ENCODE measurements at regions not wholly inside any gene's neighbourhood (a gene's known extent, or its start where the extent isn't known, plus 50 kb on each side); places are given as distances from the start of the nearest gene placed in this dataset.

GRCh38 chr10:105756386-105756785, 1115.3 kb downstream of the SORCS3 start:
- H3K9me3 ChIP-seq (ENCODE audit: low read depth): no peaks in the 10 kb centered on the region
- no peaks in the 10 kb centered on the region for H3K27me3 ChIP-seq
- TF ChIP-seq CTCF (IDR thresholded peaks at IDR 0.05; ENCODE audit: poor library complexity) (no peak), EZH2phosphoT487 (IDR thresholded peaks at IDR 0.05; ENCODE audit: low read depth, severe bottlenecking, unreplicated experiment) (no peak), EZH2 (IDR thresholded peaks at IDR 0.05; ENCODE audit: borderline replicate concordance) (no peak)
- no peaks in the 10 kb centered on the region for H3K36me3 ChIP-seq (replicated peaks; ENCODE audit: insufficient read depth, low read depth)
- H3K79me2 ChIP-seq: no peaks in the 10 kb centered on the region
- H3K9me2 ChIP-seq (replicated peaks; ENCODE audit: insufficient read depth): no peaks in the 10 kb centered on the region
- no peaks in the 10 kb centered on the region for H4K20me1 ChIP-seq (ENCODE audit: insufficient read depth, poor library complexity, severe bottlenecking)
- WGBS (ENCODE audit: low lambda C conversion rate, missing lambda C conversion rate): 8% methylated on average over 3 of the region's 3 CpGs
- no peak overlapping the region for H2AFZ ChIP-seq
- DNase-seq (ENCODE audit: low spot score): no peak
- no peak overlapping the region for H3K27ac ChIP-seq
- H3K4me1 ChIP-seq (ENCODE audit: insufficient read depth): no peaks in the 10 kb centered on the region
- H3K4me2 ChIP-seq: no peak overlapping the region
- no peak overlapping the region for H3K4me3 ChIP-seq

- Histone ChIP-seq H3K9me3 (ENCODE audit: low read depth) (no peaks in the 10 kb centered on the region), H3K4me1 (ENCODE audit: insufficient read depth) (no peaks in the 10 kb centered on the region), H3K79me2 (no peaks in the 10 kb centered on the region), H2AFZ (no peak overlapping the region), H3K27ac (no peak overlapping the region), H3K9me2 (replicated peaks; ENCODE audit: insufficient read depth) (no peaks in the 10 kb centered on the region), H3K4me3 (no peak overlapping the region), H3K4me2 (no peak overlapping the region), H4K20me1 (ENCODE audit: insufficient read depth, poor library complexity, severe bottlenecking) (no peaks in the 10 kb centered on the region), H3K27me3 (no peaks in the 10 kb centered on the region), H3K36me3 (replicated peaks; ENCODE audit: insufficient read depth, low read depth) (no peaks in the 10 kb centered on the region)
- TF ChIP-seq EZH2phosphoT487 (IDR thresholded peaks at IDR 0.05; ENCODE audit: low read depth, severe bottlenecking, unreplicated experiment) (no peak), CTCF (IDR thresholded peaks at IDR 0.05; ENCODE audit: poor library complexity) (no peak), EZH2 (IDR thresholded peaks at IDR 0.05; ENCODE audit: borderline replicate concordance) (no peak)
- DNase-seq (ENCODE audit: low spot score): no peak
- 48% methylated on average over 1 of the region's 1 CpG for WGBS (ENCODE audit: low lambda C conversion rate, missing lambda C conversion rate)
Measured at GRCh38 chr10:105751688-105752087, 1110.6 kb downstream of the SORCS3 start.

GRCh38 chr10:105745596-105746148, 1104.6 kb downstream of the SORCS3 start:
- H3K9me3 ChIP-seq (ENCODE audit: low read depth): no peaks in the 10 kb centered on the region
- no peaks in the 10 kb centered on the region for H4K20me1 ChIP-seq (ENCODE audit: insufficient read depth, poor library complexity, severe bottlenecking)
- TF ChIP-seq EZH2phosphoT487 (IDR thresholded peaks at IDR 0.05; ENCODE audit: low read depth, severe bottlenecking, unreplicated experiment) (no peak), CTCF (IDR thresholded peaks at IDR 0.05; ENCODE audit: poor library complexity) (no peak), EZH2 (IDR thresholded peaks at IDR 0.05; ENCODE audit: borderline replicate concordance) (no peak)
- 78% methylated on average over 6 of the region's 6 CpGs for WGBS (ENCODE audit: low lambda C conversion rate, missing lambda C conversion rate)
- no peak for DNase-seq (ENCODE audit: low spot score)
- H3K27ac ChIP-seq: no peak overlapping the region
- H2AFZ ChIP-seq: no peak overlapping the region
- H3K79me2 ChIP-seq: no peaks in the 10 kb centered on the region
- H3K4me3 ChIP-seq: no peak overlapping the region
- H3K4me2 ChIP-seq: no peak overlapping the region
- no peaks in the 10 kb centered on the region for H3K27me3 ChIP-seq
- peaks cover 9% of the 10 kb centered on the region for H3K4me1 ChIP-seq (ENCODE audit: insufficient read depth)
- no peaks in the 10 kb centered on the region for H3K9me2 ChIP-seq (replicated peaks; ENCODE audit: insufficient read depth)
- H3K36me3 ChIP-seq (replicated peaks; ENCODE audit: insufficient read depth, low read depth): no peaks in the 10 kb centered on the region
